A673 (cell line): ENCODE measurements at regions not wholly inside any gene's neighbourhood (a gene's known extent, or its start where the extent isn't known, plus 50 kb on each side); places are given as distances from the start of the nearest gene placed in this dataset.

Experiments
- BruUV-seq: library from RNA; stranded (reverse); fragments of 400-500 nt; replicated peaks from 2 replicates; lab custom pipeline; 2021; lab: Mats Ljungman, UMichigan
- CTCF ChIA-PET: fragments of 300-600 bp; sonication (Branson Sonifier 250); formaldehyde crosslinking; loops from one replicate; lab custom pipeline; 2022; ENCODE audit warnings: antibody characterized with exemption; lab: Charles Lee
- POLR2A ChIA-PET: fragments of 300-600 bp; sonication (Branson Sonifier 250); formaldehyde crosslinking; loops from one replicate; lab custom pipeline; 2022; ENCODE audit warnings: antibody characterized with exemption; ENCODE audit not compliant: low non-redundant PET; lab: Charles Lee
- DNase-seq: peaks from one replicate; pipeline ENCODE4 v3.0.0-alpha.2; 2015; ENCODE audit warnings: low spot score
- H3K27ac ChIP-seq: fragments of 200-600 bp; sonication (generic); 2 replicates; pipeline ENCODE4 v1.5.1; 2016; ENCODE audit warnings: mixed run types, low read depth, mild to moderate bottlenecking, mixed read lengths, antibody characterized with exemption, low read length; ENCODE audit not compliant: poor library complexity, severe bottlenecking
- H3K27me3 ChIP-seq: fragments of 200-600 bp; sonication (generic); replicated peaks from 2 replicates; pipeline ENCODE4 v1.6.1; 2017; ENCODE audit warnings: mixed run types, low read depth, mild to moderate bottlenecking, mixed read lengths, antibody characterized with exemption, low read length; ENCODE audit not compliant: insufficient read depth, poor library complexity
- H3K36me3 ChIP-seq: fragments of 200-600 bp; sonication (generic); 2 replicates; pipeline ENCODE4 v1.6.1; 2016; ENCODE audit warnings: mixed run types, mild to moderate bottlenecking, mixed read lengths, antibody characterized with exemption, low read length; ENCODE audit not compliant: insufficient read depth, poor library complexity, severe bottlenecking
- H3K4me1 ChIP-seq: fragments of 200-600 bp; sonication (generic); 2 replicates; pipeline ENCODE4 v1.6.1; 2017; ENCODE audit warnings: mixed run types, mild to moderate bottlenecking, mixed read lengths, antibody characterized with exemption, low read length; ENCODE audit not compliant: insufficient read depth, poor library complexity, severe bottlenecking
- H3K4me3 ChIP-seq: fragments of 200-600 bp; sonication (generic); 2 replicates; pipeline ENCODE4 v1.5.1; 2016; ENCODE audit warnings: low read depth, mixed run types, mild to moderate bottlenecking, mixed read lengths, low read length; ENCODE audit not compliant: poor library complexity, severe bottlenecking
- H3K9me3 ChIP-seq: fragments of 200-600 bp; sonication (generic); 2 replicates; pipeline ENCODE4 v1.6.1; 2016; ENCODE audit warnings: mixed run types, low read depth, mild to moderate bottlenecking, mixed read lengths, antibody characterized with exemption, low read length; ENCODE audit not compliant: poor library complexity, severe bottlenecking
- EZH2 ChIP-seq: fragments of 200-600 bp; sonication (generic); IDR thresholded peaks from 2 replicates; pipeline ENCODE4 v1.6.1; 2017; ENCODE audit warnings: borderline replicate concordance, low read depth, mild to moderate bottlenecking, mixed read lengths, antibody characterized with exemption, low read length; ENCODE audit not compliant: poor library complexity, severe bottlenecking
- intact Hi-C: fragments of 100-400 bp; cut with micrococcal nuclease; formaldehyde crosslinking; loops from one replicate; pipeline ENCODE4 v1.10.0; 2022; ENCODE audit not compliant: unreplicated experiment
- TF ChIP-seq, protein P1 (sequence below): fragments of 300-800, 200-600 bp; sonication (generic); conservative IDR thresholded peaks from 2 replicates; pipeline ENCODE4 v1.5.1; 2017; ENCODE audit warnings: low read depth, mild to moderate bottlenecking, antibody characterized with exemption, low read length, moderate library complexity, mixed read lengths

DNA sequence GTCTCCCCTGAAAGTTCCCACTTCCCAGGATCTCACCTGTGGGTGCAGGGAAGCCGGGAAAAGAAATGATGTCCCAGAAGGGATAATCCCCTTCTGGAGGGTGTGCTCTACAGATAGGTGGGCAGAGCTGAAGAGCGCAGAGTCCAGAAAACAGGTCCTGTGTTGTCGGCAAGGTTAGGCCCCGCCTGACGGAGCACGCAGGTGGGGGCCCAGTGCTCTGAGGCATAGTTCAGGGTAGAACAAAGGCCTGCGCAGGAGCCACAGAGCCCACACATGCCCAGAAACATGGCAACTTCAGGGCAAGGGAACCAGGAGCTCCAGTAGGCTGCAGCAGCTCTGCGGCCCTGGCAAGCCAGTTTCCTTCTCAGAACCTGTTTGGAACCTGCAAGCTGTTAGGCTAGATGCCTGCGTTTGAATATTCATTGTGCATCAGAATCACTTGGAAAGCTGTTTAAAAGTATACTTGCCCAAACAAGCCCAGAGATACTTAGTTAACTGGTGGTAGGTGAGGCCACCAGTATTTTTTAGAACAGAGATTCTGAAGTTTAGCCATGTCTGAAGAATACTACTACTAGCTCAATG is 386.6 kb downstream of the BUD13 start:
- TF ChIP-seq EZH2: no peak
- TF ChIP-seq, protein P1, sequence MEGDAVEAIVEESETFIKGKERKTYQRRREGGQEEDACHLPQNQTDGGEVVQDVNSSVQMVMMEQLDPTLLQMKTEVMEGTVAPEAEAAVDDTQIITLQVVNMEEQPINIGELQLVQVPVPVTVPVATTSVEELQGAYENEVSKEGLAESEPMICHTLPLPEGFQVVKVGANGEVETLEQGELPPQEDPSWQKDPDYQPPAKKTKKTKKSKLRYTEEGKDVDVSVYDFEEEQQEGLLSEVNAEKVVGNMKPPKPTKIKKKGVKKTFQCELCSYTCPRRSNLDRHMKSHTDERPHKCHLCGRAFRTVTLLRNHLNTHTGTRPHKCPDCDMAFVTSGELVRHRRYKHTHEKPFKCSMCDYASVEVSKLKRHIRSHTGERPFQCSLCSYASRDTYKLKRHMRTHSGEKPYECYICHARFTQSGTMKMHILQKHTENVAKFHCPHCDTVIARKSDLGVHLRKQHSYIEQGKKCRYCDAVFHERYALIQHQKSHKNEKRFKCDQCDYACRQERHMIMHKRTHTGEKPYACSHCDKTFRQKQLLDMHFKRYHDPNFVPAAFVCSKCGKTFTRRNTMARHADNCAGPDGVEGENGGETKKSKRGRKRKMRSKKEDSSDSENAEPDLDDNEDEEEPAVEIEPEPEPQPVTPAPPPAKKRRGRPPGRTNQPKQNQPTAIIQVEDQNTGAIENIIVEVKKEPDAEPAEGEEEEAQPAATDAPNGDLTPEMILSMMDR: no peak

DNA sequence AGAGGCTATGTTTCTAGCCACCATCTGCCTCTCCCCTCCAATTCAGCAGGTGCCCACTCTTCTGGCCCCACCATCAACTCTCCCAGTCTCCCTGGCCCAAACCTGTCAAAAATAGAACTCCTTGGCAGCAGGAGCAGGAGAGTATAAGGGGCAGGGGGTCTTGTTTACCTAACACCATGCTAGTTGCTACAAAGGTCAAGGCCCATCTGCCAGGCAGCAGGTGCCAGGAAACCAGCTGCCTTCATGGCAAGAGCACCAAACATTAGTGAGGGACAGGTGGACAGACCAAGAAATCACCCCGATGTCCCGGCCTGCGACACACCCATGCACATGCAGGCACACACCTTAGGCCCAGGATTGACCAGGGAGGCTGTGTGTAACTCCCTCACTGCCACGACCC is 387.9 kb downstream of the BUD13 start:
- no peak for DNase-seq
- POLR2A ChIA-PET: interaction anchor here (0.5 kb wide), 1 partner anchor 276 kb away, joined by 3 read pairs; no protein-coding TSS in a partner anchor
- Histone ChIP-seq H3K4me3 (no peak overlapping the region), H3K4me1 (no peaks in the 10 kb centered on the region), H3K36me3 (no peaks in the 10 kb centered on the region), H3K27me3 (peaks cover 10% of the 10 kb centered on the region), H3K27ac (no peak overlapping the region), H3K9me3 (no peaks in the 10 kb centered on the region)
- intact Hi-C loops: no loop called here
- CTCF ChIA-PET: no interaction called here
- TF ChIP-seq EZH2: no peak
- TF ChIP-seq, protein P1: no peak
- BruUV-seq: no TSS peak

More for the DNA sequence above, 386.6 kb downstream of the BUD13 start:
- CTCF ChIA-PET: no interaction called here
- H3K4me1 ChIP-seq: no peaks in the 10 kb centered on the region
- H3K27me3 ChIP-seq: peaks cover 11% of the 10 kb centered on the region
- H3K27ac ChIP-seq: no peak overlapping the region
- no TSS peak for BruUV-seq
- H3K4me3 ChIP-seq: no peak overlapping the region
- no peak for DNase-seq
- no peaks in the 10 kb centered on the region for H3K36me3 ChIP-seq
- no peaks in the 10 kb centered on the region for H3K9me3 ChIP-seq
- intact Hi-C loops: no loop called here
- POLR2A ChIA-PET: no interaction called here

DNA sequence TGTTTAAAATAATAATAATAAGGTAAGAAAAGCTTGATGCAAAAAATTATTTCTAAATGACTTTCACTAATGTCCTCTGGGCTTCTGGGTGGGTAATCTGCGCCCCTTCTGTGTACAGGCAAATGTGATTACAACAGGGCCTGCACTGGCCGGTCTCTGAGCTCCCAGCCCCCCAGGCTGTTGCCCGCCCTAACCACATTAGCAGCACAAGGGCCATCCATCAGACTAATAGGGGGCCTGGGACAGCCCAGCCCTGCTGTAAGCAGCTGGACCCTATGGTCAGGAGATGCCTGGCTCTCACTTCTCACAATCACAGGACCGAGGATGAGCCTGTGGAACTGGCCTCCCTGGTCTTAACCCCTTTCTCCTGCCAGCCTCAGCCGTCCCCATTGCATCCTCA is 388.4 kb downstream of the BUD13 start:
- no peaks in the 10 kb centered on the region for H3K4me1 ChIP-seq
- no peak for DNase-seq
- peaks cover 10% of the 10 kb centered on the region for H3K27me3 ChIP-seq
- H3K36me3 ChIP-seq: no peaks in the 10 kb centered on the region
- TF ChIP-seq EZH2: no peak
- TF ChIP-seq, protein P1: no peak
- ChIA-PET POLR2A (interaction anchor here (0.5 kb wide), 1 partner anchor 277 kb away, joined by 3 read pairs; no protein-coding TSS in a partner anchor), CTCF (no interaction called here)
- intact Hi-C loops: no loop called here
- H3K9me3 ChIP-seq: no peaks in the 10 kb centered on the region
- no TSS peak for BruUV-seq
- no peak overlapping the region for H3K4me3 ChIP-seq
- H3K27ac ChIP-seq: no peak overlapping the region
